GM12892 (cell line): ENCODE measurements at regions not wholly inside any gene's neighbourhood (a gene's known extent, or its start where the extent isn't known, plus 50 kb on each side); places are given as distances from the start of the nearest gene placed in this dataset.

Source experiments
- POLR2A ChIP-seq: IDR thresholded peaks from 2 replicates; pipeline ENCODE4 v1.6.1; 2011; ENCODE audit warnings: low read depth, low read length, control low read depth
- POLR2AphosphoS5 ChIP-seq: IDR thresholded peaks from 2 replicates; pipeline ENCODE4 v1.6.1; 2011; ENCODE audit warnings: low read depth, low read length, control low read depth
- TAF1 ChIP-seq: IDR thresholded peaks from 2 replicates; pipeline ENCODE4 v1.6.1; 2011; ENCODE audit warnings: low read depth, mild to moderate bottlenecking, control low read depth, low read length, borderline replicate concordance

DNA sequence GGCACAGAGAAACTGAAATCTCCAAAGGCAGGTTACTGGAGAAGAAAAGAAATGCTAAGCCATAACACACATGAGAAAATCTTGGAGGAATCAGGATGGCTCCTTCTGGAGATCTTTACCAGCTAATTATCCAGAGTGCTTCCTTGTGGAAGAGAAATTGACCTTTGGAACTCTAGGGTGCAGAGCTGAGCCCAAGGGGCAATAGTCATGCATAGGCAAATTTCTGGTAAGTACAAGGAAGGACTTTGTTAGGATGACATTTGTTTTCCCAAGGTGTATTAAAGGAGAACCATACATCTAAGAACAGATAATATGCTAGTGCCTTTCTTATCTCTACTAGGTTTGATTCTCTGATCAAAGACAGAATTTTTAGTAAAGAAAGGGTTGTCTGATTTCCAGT, 670.6 kb downstream of the DHX35 start:
- TF ChIP-seq POLR2A (no peak), POLR2AphosphoS5 (no peak), TAF1 (no peak)
